Keratinocyte (primary cell): ENCODE measurements at regions not wholly inside any gene's neighbourhood (a gene's known extent, or its start where the extent isn't known, plus 50 kb on each side); places are given as distances from the start of the nearest gene placed in this dataset.

Experiments used
- EZH2 ChIP-seq: IDR thresholded peaks from one replicate; pipeline ENCODE4 v1.6.1; 2012; ENCODE audit warnings: inconsistent platforms, mild to moderate bottlenecking, low read length, moderate library complexity
- TF ChIP-seq, protein P1 (sequence below), 3 experiments: IDR thresholded peaks in 1 of 3; conservative IDR thresholded peaks in 1 of 3; optimal IDR thresholded peaks in 1 of 3; 2 replicates in 2 of 3; 3 replicates in 1 of 3; pipeline versions ENCODE3 to v1.5.1; 2011; ENCODE audit warnings: low read length in 3 of 3, mild to moderate bottlenecking in 3 of 3, moderate library complexity in 2 of 3, control low read depth in 1 of 3, inconsistent platforms in 1 of 3; ENCODE audit not compliant: insufficient read depth in 2 of 3; ENCODE audit errors: extremely low read depth in 1 of 3

DNA sequence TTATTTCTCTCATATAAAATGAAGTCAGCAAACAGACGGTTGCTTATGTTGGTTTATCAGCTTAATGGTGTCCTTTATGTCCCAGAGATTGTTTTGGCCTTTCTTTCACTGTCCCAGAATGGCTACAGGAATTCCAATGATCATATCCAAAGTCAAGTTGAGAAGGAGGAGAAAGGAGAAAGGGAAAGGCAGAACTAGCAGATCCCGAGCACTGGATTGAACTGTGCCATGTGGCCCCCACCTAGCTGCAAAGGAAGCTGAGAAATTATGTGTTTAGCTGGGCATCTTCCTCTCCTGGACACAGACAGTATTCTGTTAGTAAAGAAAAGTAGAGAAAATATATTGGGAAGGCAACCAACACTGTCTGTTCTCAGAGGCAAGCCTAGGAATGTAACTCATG lies 90.7 kb upstream of the ANO4 start:
- TF ChIP-seq EZH2, result no peak
- TF ChIP-seq, protein P1, sequence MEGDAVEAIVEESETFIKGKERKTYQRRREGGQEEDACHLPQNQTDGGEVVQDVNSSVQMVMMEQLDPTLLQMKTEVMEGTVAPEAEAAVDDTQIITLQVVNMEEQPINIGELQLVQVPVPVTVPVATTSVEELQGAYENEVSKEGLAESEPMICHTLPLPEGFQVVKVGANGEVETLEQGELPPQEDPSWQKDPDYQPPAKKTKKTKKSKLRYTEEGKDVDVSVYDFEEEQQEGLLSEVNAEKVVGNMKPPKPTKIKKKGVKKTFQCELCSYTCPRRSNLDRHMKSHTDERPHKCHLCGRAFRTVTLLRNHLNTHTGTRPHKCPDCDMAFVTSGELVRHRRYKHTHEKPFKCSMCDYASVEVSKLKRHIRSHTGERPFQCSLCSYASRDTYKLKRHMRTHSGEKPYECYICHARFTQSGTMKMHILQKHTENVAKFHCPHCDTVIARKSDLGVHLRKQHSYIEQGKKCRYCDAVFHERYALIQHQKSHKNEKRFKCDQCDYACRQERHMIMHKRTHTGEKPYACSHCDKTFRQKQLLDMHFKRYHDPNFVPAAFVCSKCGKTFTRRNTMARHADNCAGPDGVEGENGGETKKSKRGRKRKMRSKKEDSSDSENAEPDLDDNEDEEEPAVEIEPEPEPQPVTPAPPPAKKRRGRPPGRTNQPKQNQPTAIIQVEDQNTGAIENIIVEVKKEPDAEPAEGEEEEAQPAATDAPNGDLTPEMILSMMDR (optimal IDR thresholded peaks at IDR 0.05 in 1 of 3, IDR thresholded peaks at IDR 0.05 in 1 of 3, conservative IDR thresholded peaks at IDR 0.05 in 1 of 3; ENCODE audit: extremely low read depth in 1 of 3, insufficient read depth in 2 of 3, low read length in 3 of 3), result no peak
